ENCODE measurements at regions not wholly inside any gene's neighbourhood (a gene's known extent, or its start where the extent isn't known, plus 50 kb on each side); places are given as distances from the start of the nearest gene placed in this dataset.

- intact Hi-C loops (cut with DNase I), result no loop called here
These were observed 1342.3 kb upstream of the AGA start for GRCh38 chr4:178784491-178784890.

GRCh38 chr4:178789279-178789678 is 1347.0 kb upstream of the AGA start:
- intact Hi-C loops (cut with DNase I), result no loop called here

More at GRCh38 chr4:178784491-178784890, 1342.3 kb upstream of the AGA start:
- no peak for DNase-seq (ENCODE audit: low spot score)

GRCh38 chr4:178799204-178799603 is 1357.0 kb upstream of the AGA start:
- intact Hi-C loops (cut with DNase I), result no loop called here
- DNase-seq (ENCODE audit: low spot score), result no peak

More at GRCh38 chr4:178789279-178789678, 1347.0 kb upstream of the AGA start:
- no peak for DNase-seq (ENCODE audit: low spot score)

- intact Hi-C loops (cut with DNase I), result no loop called here
These were observed 1365.9 kb upstream of the AGA start for GRCh38 chr4:178808106-178808505.

GRCh38 chr4:178809921-178810320 is 1367.7 kb upstream of the AGA start:
- no peak for DNase-seq (ENCODE audit: low spot score)
- intact Hi-C loops (cut with DNase I), result no loop called here

More at GRCh38 chr4:178808106-178808505, 1365.9 kb upstream of the AGA start:
- DNase-seq (ENCODE audit: low spot score), result no peak

GRCh38 chr4:178811356-178811755 is 1369.1 kb upstream of the AGA start:
- intact Hi-C loops (cut with DNase I), result no loop called here
- no peak for DNase-seq (ENCODE audit: low spot score)

GRCh38 chr4:178812866-178813265 is 1370.6 kb upstream of the AGA start:
- intact Hi-C loops (cut with DNase I), result no loop called here
- no peak for DNase-seq (ENCODE audit: low spot score)

GRCh38 chr4:178814908-178815307 is 1372.7 kb upstream of the AGA start:
- intact Hi-C loops (cut with DNase I), result no loop called here
- no peak for DNase-seq (ENCODE audit: low spot score)

- no peak for DNase-seq (ENCODE audit: low spot score)
- intact Hi-C loops (cut with DNase I), result no loop called here
These were observed 1381.5 kb upstream of the AGA start for GRCh38 chr4:178823673-178824295.

GRCh38 chr4:178836865-178837264 is 1394.6 kb upstream of the AGA start:
- intact Hi-C loops (cut with DNase I), result no loop called here
- no peak for DNase-seq (ENCODE audit: low spot score)

- no peak for DNase-seq (ENCODE audit: low spot score)
- intact Hi-C loops (cut with DNase I), result no loop called here
These were observed 1396.5 kb upstream of the AGA start for GRCh38 chr4:178838776-178839175.

- DNase-seq (ENCODE audit: low spot score), result no peak
- intact Hi-C loops (cut with DNase I), result no loop called here
These were observed 1414.0 kb upstream of the AGA start for GRCh38 chr4:178856139-178856800.

GRCh38 chr4:178871476-178871875 is 1429.2 kb upstream of the AGA start:
- intact Hi-C loops (cut with DNase I), result no loop called here
- DNase-seq (ENCODE audit: low spot score), result no peak

- intact Hi-C loops (cut with DNase I), result no loop called here
- no peak for DNase-seq (ENCODE audit: low spot score)
These were observed 1439.7 kb upstream of the AGA start for GRCh38 chr4:178881937-178882336.

- DNase-seq (ENCODE audit: low spot score), result no peak
- intact Hi-C loops (cut with DNase I), result no loop called here
These were observed 1451.9 kb upstream of the AGA start for GRCh38 chr4:178894126-178894525.

GRCh38 chr4:178899084-178899483 is 1456.8 kb upstream of the AGA start:
- intact Hi-C loops (cut with DNase I), result no loop called here
- no peak for DNase-seq (ENCODE audit: low spot score)

- no peak for DNase-seq (ENCODE audit: low spot score)
- intact Hi-C loops (cut with DNase I), result no loop called here
These were observed 1475.5 kb upstream of the AGA start for GRCh38 chr4:178917756-178918155.

- no peak for DNase-seq (ENCODE audit: low spot score)
- intact Hi-C loops (cut with DNase I), result no loop called here
These were observed 1494.9 kb upstream of the AGA start for GRCh38 chr4:178937130-178937529.

GRCh38 chr4:178941975-178942374 is 1499.7 kb upstream of the AGA start:
- intact Hi-C loops (cut with DNase I), result no loop called here
- DNase-seq (ENCODE audit: low spot score), result no peak

GRCh38 chr4:178953447-178954120 is 1511.3 kb upstream of the AGA start:
- no peak for DNase-seq (ENCODE audit: low spot score)
- intact Hi-C loops (cut with DNase I), result no loop called here

GRCh38 chr4:178955614-178956013 is 1513.4 kb upstream of the AGA start:
- intact Hi-C loops (cut with DNase I), result no loop called here
- DNase-seq (ENCODE audit: low spot score), result no peak
